ENCODE measurements at regions not wholly inside any gene's neighbourhood (a gene's known extent, or its start where the extent isn't known, plus 50 kb on each side); places are given as distances from the start of the nearest gene placed in this dataset.
A peak's percentile ranks its signal among the peaks of the same experiment; 100 is the strongest.
"Not testable (repeated sequence)": the region's sequence is repeated elsewhere in the genome, so short reads cannot be mapped to it uniquely, and the experiment has no call there.

GRCh38 chr7:138247568-138248333 lies 171.5 kb downstream of the AKR1D1 start:
- TF ChIP-seq, protein P1, sequence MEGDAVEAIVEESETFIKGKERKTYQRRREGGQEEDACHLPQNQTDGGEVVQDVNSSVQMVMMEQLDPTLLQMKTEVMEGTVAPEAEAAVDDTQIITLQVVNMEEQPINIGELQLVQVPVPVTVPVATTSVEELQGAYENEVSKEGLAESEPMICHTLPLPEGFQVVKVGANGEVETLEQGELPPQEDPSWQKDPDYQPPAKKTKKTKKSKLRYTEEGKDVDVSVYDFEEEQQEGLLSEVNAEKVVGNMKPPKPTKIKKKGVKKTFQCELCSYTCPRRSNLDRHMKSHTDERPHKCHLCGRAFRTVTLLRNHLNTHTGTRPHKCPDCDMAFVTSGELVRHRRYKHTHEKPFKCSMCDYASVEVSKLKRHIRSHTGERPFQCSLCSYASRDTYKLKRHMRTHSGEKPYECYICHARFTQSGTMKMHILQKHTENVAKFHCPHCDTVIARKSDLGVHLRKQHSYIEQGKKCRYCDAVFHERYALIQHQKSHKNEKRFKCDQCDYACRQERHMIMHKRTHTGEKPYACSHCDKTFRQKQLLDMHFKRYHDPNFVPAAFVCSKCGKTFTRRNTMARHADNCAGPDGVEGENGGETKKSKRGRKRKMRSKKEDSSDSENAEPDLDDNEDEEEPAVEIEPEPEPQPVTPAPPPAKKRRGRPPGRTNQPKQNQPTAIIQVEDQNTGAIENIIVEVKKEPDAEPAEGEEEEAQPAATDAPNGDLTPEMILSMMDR (IDR thresholded peaks at IDR 0.05; ENCODE audit: low read depth, low read length, missing control alignments): no peak

DNA sequence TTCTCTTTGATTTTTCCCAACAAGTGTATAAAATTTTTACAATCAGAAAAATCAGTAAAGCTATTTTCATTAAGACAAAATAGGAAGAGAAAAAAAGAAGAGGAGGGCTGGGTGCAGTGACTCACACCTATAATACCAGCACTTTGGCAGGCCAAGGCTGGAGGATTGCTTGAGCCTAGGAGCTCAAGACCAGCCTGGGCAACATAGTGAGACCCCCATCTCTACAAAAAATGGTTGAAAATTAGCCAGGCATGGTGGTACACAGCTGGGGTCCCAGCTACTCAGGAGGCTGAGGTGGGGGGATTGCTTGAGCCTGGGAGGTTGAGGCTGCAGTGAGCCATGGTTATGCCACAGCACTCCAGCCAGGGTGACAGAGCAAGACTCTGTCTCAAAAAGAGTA lies 172.3 kb downstream of the AKR1D1 start:
- in situ Hi-C loops (cut with HindIII; ENCODE audit: low sequenced_read_pairs): no loop called here

More at GRCh38 chr7:138247568-138248333, 171.5 kb downstream of the AKR1D1 start:
- H3K4me3 ChIP-seq (ENCODE audit: low read depth, low read length): no peak overlapping the region
- in situ Hi-C loops (cut with HindIII; ENCODE audit: low sequenced_read_pairs): no loop called here
- peak; percentile 28 for DNase-seq (ENCODE audit: low read depth)

GRCh38 chr7:138249975-138250374 lies 173.7 kb downstream of the AKR1D1 start:
- DNase-seq (ENCODE audit: low read depth): no peak
- no peak overlapping the region for H3K4me3 ChIP-seq (ENCODE audit: low read depth, low read length)
- TF ChIP-seq, protein P1 (IDR thresholded peaks at IDR 0.05; ENCODE audit: low read depth, low read length, missing control alignments): no peak
- in situ Hi-C loops (cut with HindIII; ENCODE audit: low sequenced_read_pairs): no loop called here

More for the DNA sequence above, 172.3 kb downstream of the AKR1D1 start:
- TF ChIP-seq, protein P1 (IDR thresholded peaks at IDR 0.05; ENCODE audit: low read depth, low read length, missing control alignments): no peak
- no peak overlapping the region for H3K4me3 ChIP-seq (ENCODE audit: low read depth, low read length)
- no peak for DNase-seq (ENCODE audit: low read depth)

DNA sequence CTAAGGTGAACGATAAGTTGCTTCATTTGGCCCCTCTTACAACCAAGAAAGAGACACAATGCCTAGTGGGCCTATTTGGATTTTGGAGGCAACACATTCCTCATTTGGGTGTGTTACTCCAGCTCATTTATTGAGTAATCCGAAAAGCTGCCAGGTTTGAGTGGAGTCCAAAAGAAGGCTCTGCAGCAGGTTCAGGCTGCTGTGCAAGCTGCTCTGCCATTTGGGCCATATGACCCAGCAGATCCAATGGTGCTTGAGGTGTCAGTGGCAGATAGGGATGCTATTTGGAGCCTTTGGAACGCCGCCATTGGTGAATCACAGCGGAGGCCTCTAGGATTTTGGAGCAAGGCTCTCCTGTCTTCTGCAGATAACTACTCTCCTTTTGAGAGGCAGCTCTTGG lies 176.4 kb downstream of the AKR1D1 start:
- DNase-seq (ENCODE audit: low read depth); in situ Hi-C loops (cut with HindIII; ENCODE audit: low sequenced_read_pairs); H3K4me3 ChIP-seq (ENCODE audit: low read depth, low read length): not testable (repeated sequence)

- TF ChIP-seq, protein P1 (IDR thresholded peaks at IDR 0.05; ENCODE audit: low read depth, low read length, missing control alignments): no peak
- no peak for DNase-seq (ENCODE audit: low read depth)
- H3K4me3 ChIP-seq (ENCODE audit: low read depth, low read length): no peak overlapping the region
- in situ Hi-C loops (cut with HindIII; ENCODE audit: low sequenced_read_pairs): no loop called here
Observed at GRCh38 chr7:138254444-138254843, 178.2 kb downstream of the AKR1D1 start.

- TF ChIP-seq, protein P1 (IDR thresholded peaks at IDR 0.05; ENCODE audit: low read depth, low read length, missing control alignments): no peak
- no peak overlapping the region for H3K4me3 ChIP-seq (ENCODE audit: low read depth, low read length)
- no peak for DNase-seq (ENCODE audit: low read depth)
- in situ Hi-C loops (cut with HindIII; ENCODE audit: low sequenced_read_pairs): no loop called here
Observed at GRCh38 chr7:138257459-138258196, 181.4 kb downstream of the AKR1D1 start.

- in situ Hi-C loops (cut with HindIII; ENCODE audit: low sequenced_read_pairs): no loop called here
- no peak overlapping the region for H3K4me3 ChIP-seq (ENCODE audit: low read depth, low read length)
- no peak for DNase-seq (ENCODE audit: low read depth)
- TF ChIP-seq, protein P1 (IDR thresholded peaks at IDR 0.05; ENCODE audit: low read depth, low read length, missing control alignments): no peak
Observed at GRCh38 chr7:138258197-138258559, 181.9 kb downstream of the AKR1D1 start.

All from astrocyte of the cerebellum (primary cell).